Hepatocyte (in vitro differentiated cells): ENCODE measurements at regions not wholly inside any gene's neighbourhood (a gene's known extent, or its start where the extent isn't known, plus 50 kb on each side); places are given as distances from the start of the nearest gene placed in this dataset.
"Not testable (repeated sequence)": the region's sequence is repeated elsewhere in the genome, so short reads cannot be mapped to it uniquely, and the experiment has no call there.

Source experiments
- DNase-seq: peaks from one replicate; pipeline ENCODE4 v3.0.0-alpha.2; 2016; ENCODE audit warnings: low spot score
- H2AFZ ChIP-seq: fragments of 200-600 bp; sonication (generic); 2 replicates; pipeline ENCODE4 v1.6.0; 2016; ENCODE audit warnings: antibody characterized with exemption, mild to moderate bottlenecking
- H3K27ac ChIP-seq: fragments of 200-600 bp; sonication (generic); 2 replicates; pipeline ENCODE4 v1.5.1; 2016; ENCODE audit warnings: mild to moderate bottlenecking
- H3K27me3 ChIP-seq: fragments of 200-600 bp; sonication (generic); 2 replicates; pipeline ENCODE4 v1.6.1; 2016
- H3K36me3 ChIP-seq: fragments of 200-600 bp; sonication (generic); replicated peaks from 2 replicates; pipeline ENCODE4 v1.5.1; 2016; ENCODE audit warnings: low read depth; ENCODE audit not compliant: insufficient read depth
- H3K4me1 ChIP-seq: fragments of 200-600 bp; sonication (generic); 2 replicates; pipeline ENCODE4 v1.5.1; 2016; ENCODE audit warnings: mild to moderate bottlenecking, moderate library complexity; ENCODE audit not compliant: insufficient read depth
- H3K4me2 ChIP-seq: fragments of 200-600 bp; sonication (generic); 2 replicates; pipeline ENCODE4 v1.6.0; 2016
- H3K4me3 ChIP-seq: fragments of 200-600 bp; sonication (generic); 2 replicates; pipeline ENCODE4 v1.5.1; 2016; ENCODE audit warnings: mild to moderate bottlenecking
- H3K79me2 ChIP-seq: fragments of 200-600 bp; sonication (generic); 2 replicates; pipeline ENCODE4 v1.6.0; 2017; ENCODE audit warnings: mild to moderate bottlenecking
- H3K9me2 ChIP-seq: fragments of 200-600 bp; sonication (generic); replicated peaks from 2 replicates; pipeline ENCODE4 v1.6.0; 2017; ENCODE audit warnings: mild to moderate bottlenecking; ENCODE audit not compliant: insufficient read depth
- H3K9me3 ChIP-seq: fragments of 200-600 bp; sonication (generic); 2 replicates; pipeline ENCODE4 v1.5.1; 2016; ENCODE audit warnings: low read depth, mild to moderate bottlenecking
- H4K20me1 ChIP-seq: fragments of 200-600 bp; sonication (generic); 2 replicates; pipeline ENCODE4 v1.6.0; 2016; ENCODE audit warnings: mild to moderate bottlenecking; ENCODE audit not compliant: insufficient read depth, poor library complexity, severe bottlenecking
- EZH2 ChIP-seq: fragments of 200-600 bp; sonication (generic); IDR thresholded peaks from 2 replicates; pipeline ENCODE4 v1.6.1; 2016; ENCODE audit warnings: antibody characterized with exemption, mild to moderate bottlenecking, borderline replicate concordance
- EZH2phosphoT487 ChIP-seq: fragments of 200-600 bp; sonication (generic); IDR thresholded peaks from one replicate; pipeline ENCODE4 v1.6.1; 2018; ENCODE audit warnings: antibody characterized with exemption, mild to moderate bottlenecking, low read depth, moderate library complexity; ENCODE audit not compliant: unreplicated experiment, severe bottlenecking
- WGBS: methylation state at CpG from one replicate; pipeline ENCODE4 v1.1.6; 2016; ENCODE audit warnings: low lambda C conversion rate; ENCODE audit errors: missing lambda C conversion rate; 5-methylcytosine and 5-hydroxymethylcytosine counted together
- TF ChIP-seq, protein P1 (sequence below): fragments of 200-600 bp; sonication (generic); IDR thresholded peaks from 2 replicates; pipeline ENCODE4 v1.5.1; 2016; ENCODE audit warnings: antibody characterized with exemption, mild to moderate bottlenecking; ENCODE audit not compliant: poor library complexity

DNA sequence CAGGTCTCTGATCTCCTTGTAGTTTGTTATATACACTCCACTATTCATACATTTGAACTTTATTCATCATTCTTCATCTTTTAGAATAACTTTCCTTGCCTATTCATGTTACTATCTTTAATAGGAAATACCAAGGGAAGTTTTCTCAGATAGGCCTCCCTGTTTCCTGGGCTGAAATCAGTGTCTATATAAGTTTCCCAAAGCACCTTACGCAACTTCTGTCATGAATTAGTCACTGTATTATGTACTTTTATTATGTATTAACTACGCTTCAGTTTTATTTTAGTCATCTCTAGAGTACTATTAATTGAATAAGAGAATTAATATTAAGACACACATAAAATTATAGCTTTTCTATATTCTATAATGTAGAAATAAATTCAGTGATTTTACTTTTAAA lies 1481.5 kb downstream of the OTOL1 start:
- TF ChIP-seq, protein P1, sequence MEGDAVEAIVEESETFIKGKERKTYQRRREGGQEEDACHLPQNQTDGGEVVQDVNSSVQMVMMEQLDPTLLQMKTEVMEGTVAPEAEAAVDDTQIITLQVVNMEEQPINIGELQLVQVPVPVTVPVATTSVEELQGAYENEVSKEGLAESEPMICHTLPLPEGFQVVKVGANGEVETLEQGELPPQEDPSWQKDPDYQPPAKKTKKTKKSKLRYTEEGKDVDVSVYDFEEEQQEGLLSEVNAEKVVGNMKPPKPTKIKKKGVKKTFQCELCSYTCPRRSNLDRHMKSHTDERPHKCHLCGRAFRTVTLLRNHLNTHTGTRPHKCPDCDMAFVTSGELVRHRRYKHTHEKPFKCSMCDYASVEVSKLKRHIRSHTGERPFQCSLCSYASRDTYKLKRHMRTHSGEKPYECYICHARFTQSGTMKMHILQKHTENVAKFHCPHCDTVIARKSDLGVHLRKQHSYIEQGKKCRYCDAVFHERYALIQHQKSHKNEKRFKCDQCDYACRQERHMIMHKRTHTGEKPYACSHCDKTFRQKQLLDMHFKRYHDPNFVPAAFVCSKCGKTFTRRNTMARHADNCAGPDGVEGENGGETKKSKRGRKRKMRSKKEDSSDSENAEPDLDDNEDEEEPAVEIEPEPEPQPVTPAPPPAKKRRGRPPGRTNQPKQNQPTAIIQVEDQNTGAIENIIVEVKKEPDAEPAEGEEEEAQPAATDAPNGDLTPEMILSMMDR, result no peak
- TF ChIP-seq EZH2phosphoT487, result no peak
- TF ChIP-seq EZH2, result no peak
- Histone ChIP-seq H3K9me3 (no peaks in the 10 kb centered on the region), H3K79me2 (no peaks in the 10 kb centered on the region), H3K27ac (no peak overlapping the region), H2AFZ (no peak overlapping the region), H3K36me3 (no peaks in the 10 kb centered on the region), H3K9me2 (no peaks in the 10 kb centered on the region), H3K4me1 (no peaks in the 10 kb centered on the region), H3K4me2 (no peak overlapping the region), H3K4me3 (no peak overlapping the region), H4K20me1 (no peaks in the 10 kb centered on the region), H3K27me3 (no peaks in the 10 kb centered on the region)
- WGBS, result 96% methylated on average over 2 of the region's 2 CpGs
- no peak for DNase-seq

DNA sequence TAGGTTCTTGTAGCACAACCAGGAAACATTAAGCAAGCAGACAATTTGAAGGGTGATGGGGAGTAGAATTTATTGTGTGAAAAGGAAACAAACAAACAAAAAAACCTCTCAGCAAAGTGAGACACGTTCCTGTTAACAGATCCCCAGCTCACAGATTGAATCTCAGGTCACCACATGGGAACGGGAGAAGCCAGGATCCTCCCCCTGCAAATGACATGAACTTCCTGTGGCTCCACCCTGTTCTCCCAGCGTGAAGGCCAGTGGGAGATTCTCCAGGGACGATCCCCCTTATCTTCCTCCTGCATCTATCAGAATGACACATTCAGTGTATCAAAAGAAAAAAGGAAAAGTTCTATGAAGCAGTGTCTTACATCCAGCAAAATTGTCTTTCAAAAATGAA lies 1488.1 kb downstream of the OTOL1 start:
- H3K4me2 ChIP-seq, result no peak overlapping the region
- H4K20me1 ChIP-seq, result no peaks in the 10 kb centered on the region
- H3K36me3 ChIP-seq, result no peaks in the 10 kb centered on the region
- H3K4me3 ChIP-seq, result no peak overlapping the region
- no peaks in the 10 kb centered on the region for H3K9me2 ChIP-seq
- no peak overlapping the region for H3K27ac ChIP-seq
- H3K27me3 ChIP-seq, result no peaks in the 10 kb centered on the region
- H3K4me1 ChIP-seq, result no peaks in the 10 kb centered on the region
- TF ChIP-seq EZH2phosphoT487 (no peak), EZH2 (no peak)
- TF ChIP-seq, protein P1, result no peak
- no peaks in the 10 kb centered on the region for H3K79me2 ChIP-seq
- H2AFZ ChIP-seq, result no peak overlapping the region
- WGBS, result 26% methylated on average over 4 of the region's 4 CpGs
- H3K9me3 ChIP-seq, result no peaks in the 10 kb centered on the region
- DNase-seq, result no peak

- not testable (repeated sequence) for H3K36me3 ChIP-seq, H4K20me1 ChIP-seq, H3K9me2 ChIP-seq, H3K9me3 ChIP-seq, H3K79me2 ChIP-seq, H3K27me3 ChIP-seq, H2AFZ ChIP-seq, H3K4me2 ChIP-seq, H3K4me3 ChIP-seq, H3K27ac ChIP-seq, H3K4me1 ChIP-seq, DNase-seq
- 92% methylated on average over 18 of the region's 33 CpGs for WGBS
Measured at GRCh38 chr3:162987085-162987794, 1490.6 kb downstream of the OTOL1 start.

- TF ChIP-seq, protein P1, result no peak
- TF ChIP-seq EZH2phosphoT487 (no peak), EZH2 (no peak)
Measured at GRCh38 chr3:162992741-162993140, 1496.1 kb downstream of the OTOL1 start.

More at GRCh38 chr3:162992741-162993140, 1496.1 kb downstream of the OTOL1 start:
- Histone ChIP-seq H4K20me1 (no peaks in the 10 kb centered on the region), H3K9me3 (no peaks in the 10 kb centered on the region), H3K4me3 (no peak overlapping the region), H3K27ac (no peak overlapping the region), H2AFZ (no peak overlapping the region), H3K79me2 (no peaks in the 10 kb centered on the region), H3K9me2 (no peaks in the 10 kb centered on the region), H3K36me3 (no peaks in the 10 kb centered on the region), H3K4me2 (no peak overlapping the region), H3K4me1 (no peaks in the 10 kb centered on the region), H3K27me3 (no peaks in the 10 kb centered on the region)
- 91% methylated on average over 2 of the region's 2 CpGs for WGBS
- no peak for DNase-seq
